Astrocyte (in vitro differentiated cells and primary cell): ENCODE measurements at regions not wholly inside any gene's neighbourhood (a gene's known extent, or its start where the extent isn't known, plus 50 kb on each side); places are given as distances from the start of the nearest gene placed in this dataset.

Experiments
- EZH2 ChIP-seq: IDR thresholded peaks from 2 replicates; pipeline ENCODE4 v1.6.1; 2012; ENCODE audit warnings: mild to moderate bottlenecking, low read length, inconsistent platforms; ENCODE audit not compliant: insufficient read depth
- TF ChIP-seq, protein P1 (sequence below): IDR thresholded peaks from 2 replicates; pipeline ENCODE4 v1.5.1; 2011; ENCODE audit warnings: low read depth, mild to moderate bottlenecking, inconsistent platforms, low read length, moderate library complexity; ENCODE audit not compliant: insufficient read depth

GRCh38 chr7:347644-348479 lies 57.9 kb downstream of the FOXL3 start:
- TF ChIP-seq, protein P1, sequence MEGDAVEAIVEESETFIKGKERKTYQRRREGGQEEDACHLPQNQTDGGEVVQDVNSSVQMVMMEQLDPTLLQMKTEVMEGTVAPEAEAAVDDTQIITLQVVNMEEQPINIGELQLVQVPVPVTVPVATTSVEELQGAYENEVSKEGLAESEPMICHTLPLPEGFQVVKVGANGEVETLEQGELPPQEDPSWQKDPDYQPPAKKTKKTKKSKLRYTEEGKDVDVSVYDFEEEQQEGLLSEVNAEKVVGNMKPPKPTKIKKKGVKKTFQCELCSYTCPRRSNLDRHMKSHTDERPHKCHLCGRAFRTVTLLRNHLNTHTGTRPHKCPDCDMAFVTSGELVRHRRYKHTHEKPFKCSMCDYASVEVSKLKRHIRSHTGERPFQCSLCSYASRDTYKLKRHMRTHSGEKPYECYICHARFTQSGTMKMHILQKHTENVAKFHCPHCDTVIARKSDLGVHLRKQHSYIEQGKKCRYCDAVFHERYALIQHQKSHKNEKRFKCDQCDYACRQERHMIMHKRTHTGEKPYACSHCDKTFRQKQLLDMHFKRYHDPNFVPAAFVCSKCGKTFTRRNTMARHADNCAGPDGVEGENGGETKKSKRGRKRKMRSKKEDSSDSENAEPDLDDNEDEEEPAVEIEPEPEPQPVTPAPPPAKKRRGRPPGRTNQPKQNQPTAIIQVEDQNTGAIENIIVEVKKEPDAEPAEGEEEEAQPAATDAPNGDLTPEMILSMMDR, result no peak
- no peak for TF ChIP-seq EZH2
